Lung (tissue), 11 donors: ENCODE measurements at regions not wholly inside any gene's neighbourhood (a gene's known extent, or its start where the extent isn't known, plus 50 kb on each side); places are given as distances from the start of the nearest gene placed in this dataset.
A peak's percentile ranks its signal among the peaks of the same experiment; 100 is the strongest.
"Not testable (repeated sequence)": the region's sequence is repeated elsewhere in the genome, so short reads cannot be mapped to it uniquely, and the experiment has no call there.

Source experiments
- ATAC-seq: fragments of 200-7000 bp; cut with Tn5 transposase; one replicate; pipeline ENCODE4 v1.9.1; 2020; ENCODE audit warnings: moderate number of reproducible peaks; ENCODE audit not compliant: insufficient read depth, low FRiP score
- DNase-seq, 3 donors: peaks; one replicate each; pipeline ENCODE4 v3.0.0-alpha.2; 2013 to 2017
- H3K27ac ChIP-seq, 2 donors: one replicate each; pipeline ENCODE4 v1.5.1; 2013; ENCODE audit warnings: mild to moderate bottlenecking in 2 of 2, moderate library complexity in 2 of 2, control low read depth in 1 of 2, inconsistent platforms in 1 of 2, low read depth in 1 of 2, low read length in 1 of 2
- H3K27me3 ChIP-seq, 3 donors: one replicate each; pipeline ENCODE4 v1.5.1; 2013; ENCODE audit warnings: low read length in 2 of 3; ENCODE audit not compliant: control insufficient read depth in 3 of 3, insufficient read depth in 3 of 3
- H3K36me3 ChIP-seq, 4 donors: one replicate each; pipeline ENCODE4 v1.5.1; 2013; ENCODE audit warnings: low read length in 4 of 4, mild to moderate bottlenecking in 1 of 4, moderate library complexity in 1 of 4; ENCODE audit not compliant: control insufficient read depth in 4 of 4, insufficient read depth in 4 of 4
- H3K4me1 ChIP-seq, 5 donors: one replicate each; pipeline ENCODE4 v1.5.1; 2013; ENCODE audit warnings: low read length in 5 of 5, mild to moderate bottlenecking in 2 of 5, moderate library complexity in 1 of 5; ENCODE audit not compliant: control insufficient read depth in 5 of 5, insufficient read depth in 5 of 5
- H3K4me3 ChIP-seq: one replicate; pipeline ENCODE4 v1.5.1; 2013; ENCODE audit warnings: mild to moderate bottlenecking, control low read depth, moderate library complexity
- H3K9ac ChIP-seq, 2 donors: one replicate each; pipeline ENCODE4 v1.5.1; 2013; ENCODE audit warnings: low read length in 2 of 2, control low read depth in 1 of 2; ENCODE audit not compliant: insufficient read depth in 1 of 2
- H3K9me3 ChIP-seq, 4 donors: one replicate each; pipeline ENCODE4 v1.5.1; 2013; ENCODE audit warnings: low read length in 3 of 4, mild to moderate bottlenecking in 1 of 4, moderate library complexity in 1 of 4; ENCODE audit not compliant: control insufficient read depth in 4 of 4, insufficient read depth in 3 of 4
- WGBS, 2 donors: extraction: QIAGEN DNeasy Blood & Tissue Kit; methylation state at CpG; one replicate each; pipeline ENCODE4 v1.1.7; 2013; 5-methylcytosine and 5-hydroxymethylcytosine counted together
- TF ChIP-seq, protein P1 (sequence below): IDR thresholded peaks from 2 replicates; pipeline ENCODE4 v1.5.1; 2012; ENCODE audit warnings: mild to moderate bottlenecking; ENCODE audit errors: control extremely low read depth, extremely low read depth
- donor health status: control.
- donor health status: control.
- donor health status: Bipolar disorder and iron deficiency.
- donor health status: healthy.
- donor health status: DM: yes; HTN: yes; CAD: no.

- ATAC-seq (no peak), DNase-seq (no peak)
- no peaks in the 10 kb centered on the region for H3K36me3 ChIP-seq
- TF ChIP-seq, protein P1, sequence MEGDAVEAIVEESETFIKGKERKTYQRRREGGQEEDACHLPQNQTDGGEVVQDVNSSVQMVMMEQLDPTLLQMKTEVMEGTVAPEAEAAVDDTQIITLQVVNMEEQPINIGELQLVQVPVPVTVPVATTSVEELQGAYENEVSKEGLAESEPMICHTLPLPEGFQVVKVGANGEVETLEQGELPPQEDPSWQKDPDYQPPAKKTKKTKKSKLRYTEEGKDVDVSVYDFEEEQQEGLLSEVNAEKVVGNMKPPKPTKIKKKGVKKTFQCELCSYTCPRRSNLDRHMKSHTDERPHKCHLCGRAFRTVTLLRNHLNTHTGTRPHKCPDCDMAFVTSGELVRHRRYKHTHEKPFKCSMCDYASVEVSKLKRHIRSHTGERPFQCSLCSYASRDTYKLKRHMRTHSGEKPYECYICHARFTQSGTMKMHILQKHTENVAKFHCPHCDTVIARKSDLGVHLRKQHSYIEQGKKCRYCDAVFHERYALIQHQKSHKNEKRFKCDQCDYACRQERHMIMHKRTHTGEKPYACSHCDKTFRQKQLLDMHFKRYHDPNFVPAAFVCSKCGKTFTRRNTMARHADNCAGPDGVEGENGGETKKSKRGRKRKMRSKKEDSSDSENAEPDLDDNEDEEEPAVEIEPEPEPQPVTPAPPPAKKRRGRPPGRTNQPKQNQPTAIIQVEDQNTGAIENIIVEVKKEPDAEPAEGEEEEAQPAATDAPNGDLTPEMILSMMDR, result no peak
- H3K27me3 ChIP-seq, result no peaks in the 10 kb centered on the region
- H3K4me3 ChIP-seq, result no peak overlapping the region
- H3K4me1 ChIP-seq, result no peaks in the 10 kb centered on the region
- no peak overlapping the region for H3K9ac ChIP-seq
- peaks cover 2 to 15% (median 7%) of the 10 kb centered on the region in 4 donors for H3K9me3 ChIP-seq
- H3K27ac ChIP-seq, result no peak overlapping the region
- 90 to 92% methylated on average over 4 of the region's 4 CpGs for WGBS, 2 donors
Observed at GRCh38 chr15:95784508-95784907, 546.0 kb upstream of the NR2F2 start.

GRCh38 chr15:95785276-95785675 is 545.2 kb upstream of the NR2F2 start:
- WGBS, 2 donors, result 75% methylated on average over 2 of the region's 2 CpGs
- not testable (repeated sequence) for ATAC-seq, H3K36me3 ChIP-seq, H3K9ac ChIP-seq, H3K4me1 ChIP-seq, H3K4me3 ChIP-seq, DNase-seq, H3K27me3 ChIP-seq, H3K27ac ChIP-seq
- H3K9me3 ChIP-seq, result peaks cover 2 to 15% (median 7%) of the 10 kb centered on the region in 4 donors

GRCh38 chr15:95793231-95793630 is 537.3 kb upstream of the NR2F2 start:
- DNase-seq (no peak), ATAC-seq (no peak)
- Histone ChIP-seq H3K36me3 (no peaks in the 10 kb centered on the region), H3K27ac (no peak overlapping the region), H3K27me3 (no peaks in the 10 kb centered on the region), H3K9ac (no peak overlapping the region), H3K9me3 (no peaks in the 10 kb centered on the region), H3K4me3 (no peak overlapping the region), H3K4me1 (no peaks in the 10 kb centered on the region)
- TF ChIP-seq, protein P1, result no peak
- 79 to 90% methylated on average over 2 of the region's 2 CpGs for WGBS, 2 donors

GRCh38 chr15:95795386-95795785 is 535.1 kb upstream of the NR2F2 start:
- no peak overlapping the region for H3K9ac ChIP-seq
- WGBS, 2 donors, result 83 to 90% methylated on average over 1 of the region's 1 CpG
- H3K36me3 ChIP-seq, result no peaks in the 10 kb centered on the region
- no peaks in the 10 kb centered on the region for H3K27me3 ChIP-seq
- H3K4me1 ChIP-seq, result no peaks in the 10 kb centered on the region
- DNase-seq (peak in 1 of 3 donors; percentile 12), ATAC-seq (no peak)
- no peak overlapping the region for H3K4me3 ChIP-seq
- H3K9me3 ChIP-seq, result no peaks in the 10 kb centered on the region
- TF ChIP-seq, protein P1, result no peak
- H3K27ac ChIP-seq, result no peak overlapping the region
